ENCODE measurements at regions not wholly inside any gene's neighbourhood (a gene's known extent, or its start where the extent isn't known, plus 50 kb on each side); places are given as distances from the start of the nearest gene placed in this dataset.

- Mint-ChIP-seq H3K9me3 (peaks cover 23% of the 10 kb centered on the region), H3K4me1 (no peaks in the 10 kb centered on the region), H3K4me3 (no peak overlapping the region), H3K27ac (no peak overlapping the region), H3K27me3 (ENCODE audit: insufficient read depth, low read depth, poor library complexity) (peaks cover 5% of the 10 kb centered on the region), H3K36me3 (ENCODE audit: low read depth) (peaks cover 13% of the 10 kb centered on the region; the same call in 2 of the 3 replicates)
- no peak for TF ChIP-seq EZH2 (IDR thresholded peaks at IDR 0.05; ENCODE audit: low read depth, unreplicated experiment)
- no peak for TF ChIP-seq CREB1 (CRISPR knock-in tag; IDR thresholded peaks at IDR 0.05; ENCODE audit: low read depth)
- no peak for TF ChIP-seq EZH2phosphoT487 (IDR thresholded peaks at IDR 0.05; ENCODE audit: unreplicated experiment)
- no peak for TF ChIP-seq ZNF462 (CRISPR knock-in tag; IDR thresholded peaks at IDR 0.05)
- TF ChIP-seq JUNB (IDR thresholded peaks at IDR 0.05; ENCODE audit: unreplicated experiment), result no peak
- no peak for TF ChIP-seq POLR2AphosphoS5 (IDR thresholded peaks at IDR 0.05; ENCODE audit: low read depth)
- no peak for TF ChIP-seq REST (IDR thresholded peaks at IDR 0.05; ENCODE audit: unreplicated experiment)
- TF ChIP-seq CTCF (conservative IDR thresholded peaks at IDR 0.05; ENCODE audit: low read depth in 2 of 2), result no peak
- TF ChIP-seq ETS1 (IDR thresholded peaks at IDR 0.05), result no peak
- no peak for TF ChIP-seq STAT1 (IDR thresholded peaks at IDR 0.05; ENCODE audit: unreplicated experiment)
- TF ChIP-seq NANOG (IDR thresholded peaks at IDR 0.05; ENCODE audit: borderline replicate concordance), result no peak
- no peak for TF ChIP-seq ZNF114 (CRISPR knock-in tag; IDR thresholded peaks at IDR 0.05)
- no peak for TF ChIP-seq ZNF331 (CRISPR knock-in tag; IDR thresholded peaks at IDR 0.05; ENCODE audit: low read depth)
- no peaks in the 10 kb centered on the region for H4K20me1 ChIP-seq (replicated peaks; ENCODE audit: insufficient read depth)
- ATAC-seq, result no peak
- H3K9me2 ChIP-seq (ENCODE audit: insufficient read depth), result 0 out of 2 replicates have a peak, but pooled peaks cover 3% of the 10 kb centered on the region
- H3K79me2 ChIP-seq (replicated peaks; ENCODE audit: insufficient read depth), result no peaks in the 10 kb centered on the region
- DNase-seq (ENCODE audit: low spot score), result no peak
- H3K4me3 ChIP-seq, result no peak overlapping the region
- no peak overlapping the region for H2AFZ ChIP-seq
- no peak overlapping the region for H3K27ac ChIP-seq (ENCODE audit: low read depth)
- H3K4me1 ChIP-seq (ENCODE audit: insufficient read depth), result no peaks in the 10 kb centered on the region
- no peaks in the 10 kb centered on the region for H3F3A ChIP-seq (replicated peaks; ENCODE audit: low read depth)
- H3K4me2 ChIP-seq, result no peak overlapping the region
- no peaks in the 10 kb centered on the region for H3K27me3 ChIP-seq (ENCODE audit: insufficient read depth)
- no peaks in the 10 kb centered on the region for H3K36me3 ChIP-seq (ENCODE audit: insufficient read depth)
These were observed 74.9 kb upstream of the EPHA3 start for GRCh38 chr3:89032346-89033013.

Data from GM23338 (cell line).